ENCODE measurements at regions not wholly inside any gene's neighbourhood (a gene's known extent, or its start where the extent isn't known, plus 50 kb on each side); places are given as distances from the start of the nearest gene placed in this dataset.

- DNase-seq (ENCODE audit: low read depth in 1 of 2, low spot score in 1 of 2), result no peak
Measured at GRCh38 chr2:7209757-7210555, 292.7 kb downstream of the RNF144A start.

- DNase-seq (ENCODE audit: low read depth in 1 of 2, low spot score in 1 of 2), result no peak
Measured at GRCh38 chr2:7210712-7211111, 293.5 kb downstream of the RNF144A start.

- no peak for DNase-seq (ENCODE audit: low read depth in 1 of 2, low spot score in 1 of 2)
Measured at GRCh38 chr2:7225848-7226247, 308.6 kb downstream of the RNF144A start.

GRCh38 chr2:7226501-7226900 is 309.3 kb downstream of the RNF144A start:
- DNase-seq (ENCODE audit: low read depth in 1 of 2, low spot score in 1 of 2), result no peak

GRCh38 chr2:7233126-7233525 is 315.9 kb downstream of the RNF144A start:
- no peak for DNase-seq (ENCODE audit: low read depth in 1 of 2, low spot score in 1 of 2)

GRCh38 chr2:7237466-7237865 is 320.3 kb downstream of the RNF144A start:
- no peak for DNase-seq (ENCODE audit: low read depth in 1 of 2, low spot score in 1 of 2)

- no peak for DNase-seq (ENCODE audit: low read depth in 1 of 2, low spot score in 1 of 2)
Measured at GRCh38 chr2:7239078-7239477, 321.9 kb downstream of the RNF144A start.

- DNase-seq (ENCODE audit: low read depth in 1 of 2, low spot score in 1 of 2), result no peak
Measured at GRCh38 chr2:7241041-7241745, 324.0 kb downstream of the RNF144A start.

GRCh38 chr2:7242189-7242867 is 325.1 kb downstream of the RNF144A start:
- DNase-seq (ENCODE audit: low read depth in 1 of 2, low spot score in 1 of 2), result no peak

GRCh38 chr2:7243276-7243675 is 326.1 kb downstream of the RNF144A start:
- no peak for DNase-seq (ENCODE audit: low read depth in 1 of 2, low spot score in 1 of 2)

- no peak for DNase-seq (ENCODE audit: low read depth in 1 of 2, low spot score in 1 of 2)
Measured at GRCh38 chr2:7256377-7256776, 339.2 kb downstream of the RNF144A start.

- DNase-seq (ENCODE audit: low read depth in 1 of 2, low spot score in 1 of 2), result no peak
Measured at GRCh38 chr2:7262727-7263126, 345.5 kb downstream of the RNF144A start.

GRCh38 chr2:7264791-7265190 is 347.6 kb downstream of the RNF144A start:
- DNase-seq (ENCODE audit: low read depth in 1 of 2, low spot score in 1 of 2), result no peak

GRCh38 chr2:7265286-7265685 is 348.1 kb downstream of the RNF144A start:
- DNase-seq (ENCODE audit: low read depth in 1 of 2, low spot score in 1 of 2), result no peak

GRCh38 chr2:7269106-7269643 is 352.0 kb downstream of the RNF144A start:
- DNase-seq (ENCODE audit: low read depth in 1 of 2, low spot score in 1 of 2), result no peak

GRCh38 chr2:7270011-7270431 is 352.8 kb downstream of the RNF144A start:
- DNase-seq (ENCODE audit: low read depth in 1 of 2, low spot score in 1 of 2), result no peak

- DNase-seq (ENCODE audit: low read depth in 1 of 2, low spot score in 1 of 2), result no peak
Measured at GRCh38 chr2:7272210-7272609, 355.0 kb downstream of the RNF144A start.

- no peak for DNase-seq (ENCODE audit: low read depth in 1 of 2, low spot score in 1 of 2)
Measured at GRCh38 chr2:7278984-7279383, 361.8 kb downstream of the RNF144A start.

GRCh38 chr2:7279421-7279949 is 362.3 kb downstream of the RNF144A start:
- DNase-seq (ENCODE audit: low read depth in 1 of 2, low spot score in 1 of 2), result no peak

GRCh38 chr2:7280790-7281189 is 363.6 kb downstream of the RNF144A start:
- DNase-seq (ENCODE audit: low read depth in 1 of 2, low spot score in 1 of 2), result no peak
